GM18909 (cell line): ENCODE measurements at regions not wholly inside any gene's neighbourhood (a gene's known extent, or its start where the extent isn't known, plus 50 kb on each side); places are given as distances from the start of the nearest gene placed in this dataset.

Source experiments
- ATAC-seq: cut with Tn5 transposase; IDR thresholded peaks from one replicate; pipeline ENCODE4 v1.9.1; 2021; ENCODE audit warnings: mild to moderate bottlenecking; ENCODE audit not compliant: unreplicated experiment, poor library complexity

- ATAC-seq: no peak
Observed at GRCh38 chr1:60343736-60344135, 270.2 kb upstream of the C1orf87 start.

GRCh38 chr1:60342569-60342968, 269.0 kb upstream of the C1orf87 start:
- ATAC-seq: no peak

GRCh38 chr1:60341274-60341673, 267.7 kb upstream of the C1orf87 start:
- no peak for ATAC-seq

- no peak for ATAC-seq
Observed at GRCh38 chr1:60331647-60332046, 258.1 kb upstream of the C1orf87 start.

GRCh38 chr1:60329651-60330050, 256.1 kb upstream of the C1orf87 start:
- no peak for ATAC-seq

- no peak for ATAC-seq
Observed at GRCh38 chr1:60311838-60312237, 238.3 kb upstream of the C1orf87 start.

- ATAC-seq: no peak
Observed at GRCh38 chr1:60299581-60299980, 226.0 kb upstream of the C1orf87 start.

GRCh38 chr1:60298290-60298689, 224.7 kb upstream of the C1orf87 start:
- ATAC-seq: no peak

- ATAC-seq: no peak
Observed at GRCh38 chr1:60296794-60297193, 223.2 kb upstream of the C1orf87 start.

- no peak for ATAC-seq
Observed at GRCh38 chr1:60292140-60292539, 218.6 kb upstream of the C1orf87 start.

GRCh38 chr1:60290393-60290792, 216.8 kb upstream of the C1orf87 start:
- ATAC-seq: no peak

- no peak for ATAC-seq
Observed at GRCh38 chr1:60287536-60287935, 214.0 kb upstream of the C1orf87 start.

GRCh38 chr1:60283690-60284089, 210.1 kb upstream of the C1orf87 start:
- no peak for ATAC-seq

GRCh38 chr1:60281360-60281932, 207.9 kb upstream of the C1orf87 start:
- ATAC-seq: peak; percentile 96

- no peak for ATAC-seq
Observed at GRCh38 chr1:60280819-60281218, 207.2 kb upstream of the C1orf87 start.

- no peak for ATAC-seq
Observed at GRCh38 chr1:60280256-60280655, 206.7 kb upstream of the C1orf87 start.

- no peak for ATAC-seq
Observed at GRCh38 chr1:60279798-60280197, 206.2 kb upstream of the C1orf87 start.

- ATAC-seq: no peak
Observed at GRCh38 chr1:60277269-60277668, 203.7 kb upstream of the C1orf87 start.

GRCh38 chr1:60274422-60275290, 201.1 kb upstream of the C1orf87 start:
- ATAC-seq: no peak

- ATAC-seq: no peak
Observed at GRCh38 chr1:60273185-60273584, 199.6 kb upstream of the C1orf87 start.

GRCh38 chr1:60271041-60271440, 197.5 kb upstream of the C1orf87 start:
- ATAC-seq: no peak

- no peak for ATAC-seq
Observed at GRCh38 chr1:60268451-60268850, 194.9 kb upstream of the C1orf87 start.
